Skin epidermis (tissue), 12 donors: ENCODE measurements at regions not wholly inside any gene's neighbourhood (a gene's known extent, or its start where the extent isn't known, plus 50 kb on each side); places are given as distances from the start of the nearest gene placed in this dataset.
"Not testable (repeated sequence)": the region's sequence is repeated elsewhere in the genome, so short reads cannot be mapped to it uniquely, and the experiment has no call there.

Experiments used
- H3K27ac ChIP-seq, 21 experiments: fragments of 200-600 bp; sonication (generic) in 11 of 21; one replicate each; pipeline ENCODE4 v1.5.0; 2020; ENCODE audit warnings: mild to moderate bottlenecking in 3 of 21, inconsistent platforms in 2 of 21, moderate library complexity in 2 of 21
- H3K4me3 ChIP-seq, 7 experiments: fragments of 200-600 bp; sonication (generic) in 2 of 7; one replicate each; pipeline ENCODE4 v1.5.0; 2020; ENCODE audit warnings: inconsistent platforms in 2 of 7, mild to moderate bottlenecking in 2 of 7, moderate library complexity in 1 of 7

DNA sequence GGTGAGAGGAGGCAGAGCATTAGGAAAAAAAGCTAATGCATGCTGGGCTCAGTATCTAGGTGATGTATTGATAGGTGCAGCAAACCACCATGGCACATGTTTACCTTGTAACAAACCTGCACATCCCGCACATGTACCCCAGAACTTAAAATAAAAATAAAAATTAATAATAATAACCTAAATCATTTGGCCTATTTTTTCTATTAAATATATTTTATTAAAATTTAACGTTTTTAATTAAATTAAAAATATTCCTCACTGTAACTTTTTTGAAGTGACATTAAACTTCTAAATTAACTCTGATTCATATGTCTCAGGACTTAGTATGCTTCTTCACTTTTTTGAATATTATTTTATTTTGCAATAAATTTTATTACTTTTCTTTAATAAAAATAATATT is 83.7 kb upstream of the PARP8 start:
- Histone ChIP-seq H3K27ac (no peak overlapping the region), H3K4me3 (no peak overlapping the region)

DNA sequence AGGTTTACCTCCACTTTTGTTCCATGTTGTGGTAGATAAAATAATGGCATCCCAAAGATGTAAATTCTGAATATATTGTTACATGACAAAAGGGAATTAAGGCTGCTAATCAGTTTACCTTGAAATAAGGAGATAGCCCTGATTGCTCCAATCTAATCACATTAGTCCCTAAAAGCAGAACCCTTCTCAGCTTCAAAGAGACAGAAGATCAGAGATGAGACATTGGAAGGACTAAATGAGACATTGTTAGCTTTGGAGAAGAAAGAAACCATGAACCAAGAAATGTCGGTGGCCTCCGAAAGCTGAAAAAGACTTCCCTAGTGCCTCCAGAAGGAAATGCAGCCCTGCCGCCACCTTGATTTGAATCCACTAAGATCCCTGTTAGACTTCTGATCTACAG is 82.8 kb upstream of the PARP8 start:
- no peak overlapping the region for H3K4me3 ChIP-seq

DNA sequence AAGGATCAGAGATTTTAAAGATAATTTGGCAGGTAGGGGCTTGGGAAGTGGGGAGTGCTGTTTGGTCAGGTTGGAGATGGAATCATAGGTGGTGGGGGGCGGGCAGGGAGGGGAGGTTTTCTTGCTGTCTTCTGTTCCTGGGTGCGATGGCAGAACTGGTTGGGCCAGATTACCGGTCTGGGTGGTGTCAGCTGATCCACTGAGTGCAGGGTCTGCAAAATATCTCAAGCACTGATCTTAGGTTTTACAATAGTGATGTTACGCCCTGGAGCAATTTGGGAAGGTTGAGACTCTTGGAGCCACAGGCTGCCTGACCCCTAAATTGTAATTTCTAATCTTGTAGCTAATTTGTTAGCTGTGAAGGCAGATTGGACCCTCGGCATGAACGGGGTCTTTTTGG is 78.0 kb upstream of the PARP8 start:
- not testable (repeated sequence) for H3K27ac ChIP-seq, H3K4me3 ChIP-seq

More for the DNA sequence above, 82.8 kb upstream of the PARP8 start:
- no peak overlapping the region for H3K27ac ChIP-seq

DNA sequence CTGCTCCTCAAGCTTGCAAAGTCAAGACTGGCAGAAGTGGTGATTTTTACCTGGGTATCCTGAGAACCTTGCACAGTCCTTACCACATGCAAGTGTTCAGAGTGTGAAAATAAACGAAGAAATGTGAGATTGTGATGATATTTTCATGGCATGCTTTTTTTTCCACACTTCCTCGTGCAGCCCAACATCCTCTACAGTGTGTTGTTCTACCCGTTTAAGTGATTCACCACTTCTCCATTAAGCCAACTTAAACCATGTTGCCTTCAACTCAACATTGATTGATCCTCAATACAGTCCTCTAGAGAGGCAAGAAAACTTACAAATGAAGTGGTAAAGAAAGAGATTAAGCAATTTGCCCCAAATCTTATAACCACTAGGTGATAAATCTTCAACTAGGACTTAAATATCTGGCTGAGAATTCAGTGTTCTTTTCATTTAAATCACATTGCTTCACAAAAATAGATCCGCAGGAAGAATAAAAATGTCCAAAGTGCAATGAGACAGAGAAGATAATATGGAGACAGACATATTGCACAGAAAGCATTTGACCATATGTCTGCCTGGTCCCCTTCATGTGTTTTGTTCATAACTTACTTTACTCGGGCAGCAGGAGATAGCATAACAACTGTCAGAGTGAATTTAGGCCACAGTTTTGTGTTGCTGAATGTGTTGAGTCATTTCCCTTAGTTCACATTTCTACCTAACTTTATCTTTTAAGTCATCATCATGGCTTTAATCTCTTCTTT is 75.8 kb upstream of the PARP8 start:
- not testable (repeated sequence) for H3K4me3 ChIP-seq
- H3K27ac ChIP-seq = peak overlapping the region in 6 of 21 experiments; percentile 7 to 85 (median 60)

DNA sequence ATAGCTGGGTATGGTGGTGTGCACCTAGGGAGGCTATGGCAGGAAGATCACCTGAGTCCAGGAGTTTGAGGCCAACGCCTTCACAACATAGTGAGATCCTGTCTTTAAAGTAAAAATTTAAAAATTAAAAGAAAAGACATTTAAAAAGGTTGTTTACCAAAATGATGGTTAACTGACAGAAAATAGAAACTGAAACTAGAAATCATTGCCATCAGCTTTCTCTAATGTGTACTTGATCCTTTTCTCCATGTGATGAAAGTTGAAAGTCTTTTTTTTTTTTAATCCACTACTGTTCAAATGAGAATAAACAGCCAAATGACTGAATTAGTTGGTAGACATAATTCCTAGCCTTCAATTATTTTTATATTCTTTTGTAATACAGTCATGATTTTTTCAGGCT is 75.1 kb upstream of the PARP8 start:
- not testable (repeated sequence) for H3K4me3 ChIP-seq
- peak overlapping the region in 4 of 21 experiments; percentile 7 to 85 (median 70) for H3K27ac ChIP-seq

DNA sequence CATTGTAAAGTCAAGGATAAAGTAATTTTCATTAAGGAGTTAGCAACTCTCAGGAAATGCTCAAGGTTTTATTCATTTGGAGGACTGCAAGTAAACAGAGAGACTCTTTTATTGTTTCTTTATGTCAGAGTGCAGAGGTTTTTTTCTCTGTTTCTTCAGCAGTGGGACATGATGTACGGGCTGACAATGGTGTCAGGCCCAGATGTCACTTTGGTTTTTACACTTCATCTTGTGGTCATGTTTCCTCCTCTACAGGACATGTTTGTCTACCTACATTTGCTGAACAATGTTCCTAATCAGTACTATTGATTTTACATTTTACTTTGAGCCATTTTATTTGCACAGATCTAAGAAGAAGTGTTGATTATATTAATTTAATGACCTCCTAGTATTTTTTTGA is 72.8 kb upstream of the PARP8 start:
- Histone ChIP-seq H3K4me3 (no peak overlapping the region), H3K27ac (peak overlapping the region in 9 of 21 experiments; percentile 43 to 87 (median 60))

DNA sequence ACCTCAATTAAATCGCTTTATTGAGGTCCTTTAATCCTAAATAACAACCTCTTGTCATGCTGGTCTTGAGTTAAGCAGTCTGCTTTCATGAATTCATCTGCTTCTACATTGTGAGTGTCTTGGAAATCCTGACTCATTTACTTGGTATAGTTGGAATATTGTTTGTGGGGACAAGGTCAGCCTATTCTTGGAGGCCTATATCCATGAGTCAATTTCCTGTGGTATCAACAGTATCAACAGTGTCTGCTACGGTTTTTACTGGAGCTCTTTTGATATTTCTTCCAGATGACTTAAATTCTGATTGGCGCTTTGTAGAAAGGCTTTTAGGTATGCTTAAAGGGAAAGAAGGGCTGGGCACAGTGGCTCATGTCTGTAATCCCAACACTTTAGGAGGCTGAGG is 71.2 kb upstream of the PARP8 start:
- Histone ChIP-seq H3K27ac (peak overlapping the region in 4 of 21 experiments; percentile 11 to 87 (median 57)), H3K4me3 (no peak overlapping the region)

DNA sequence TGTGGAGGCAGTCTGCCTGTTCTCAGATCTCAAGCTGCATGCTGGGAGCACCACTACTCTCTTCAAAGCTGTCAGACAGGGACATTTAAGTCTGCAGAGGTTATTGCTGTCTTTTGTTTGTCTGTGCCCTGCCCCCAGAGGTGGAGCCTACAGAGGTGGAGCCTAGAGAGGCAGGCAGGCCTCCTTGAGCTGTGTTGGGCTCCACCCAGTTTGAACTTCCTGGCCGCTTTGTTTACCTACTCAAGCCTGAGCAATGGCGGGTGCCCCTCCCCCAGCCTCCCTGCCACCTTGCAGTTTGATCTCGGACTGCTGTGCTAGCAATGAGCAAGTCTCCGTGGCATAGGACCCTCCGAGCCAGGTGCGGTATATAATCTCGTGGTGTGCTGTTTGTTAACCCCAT is 64.9 kb upstream of the PARP8 start:
- not testable (repeated sequence) for H3K4me3 ChIP-seq, H3K27ac ChIP-seq

DNA sequence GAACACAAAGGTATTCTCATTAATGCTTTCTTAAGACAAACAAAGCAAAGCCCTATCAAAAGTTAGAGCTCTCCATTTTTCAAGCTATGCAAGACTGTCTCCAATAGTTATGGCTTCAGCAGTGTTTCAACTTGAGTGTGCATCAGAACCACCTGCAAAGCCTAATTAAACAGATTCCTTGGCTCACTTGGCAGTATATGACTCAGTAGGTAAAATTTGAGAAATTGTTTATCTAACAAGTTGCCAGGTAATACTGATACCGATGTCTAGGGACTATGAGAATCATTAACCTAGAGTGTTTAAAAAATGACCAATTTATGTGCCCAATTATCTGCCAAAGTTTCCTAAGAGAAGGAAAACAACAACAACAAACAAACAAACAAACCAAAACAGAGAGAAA is 60.3 kb upstream of the PARP8 start:
- Histone ChIP-seq H3K27ac (no peak overlapping the region), H3K4me3 (no peak overlapping the region)

DNA sequence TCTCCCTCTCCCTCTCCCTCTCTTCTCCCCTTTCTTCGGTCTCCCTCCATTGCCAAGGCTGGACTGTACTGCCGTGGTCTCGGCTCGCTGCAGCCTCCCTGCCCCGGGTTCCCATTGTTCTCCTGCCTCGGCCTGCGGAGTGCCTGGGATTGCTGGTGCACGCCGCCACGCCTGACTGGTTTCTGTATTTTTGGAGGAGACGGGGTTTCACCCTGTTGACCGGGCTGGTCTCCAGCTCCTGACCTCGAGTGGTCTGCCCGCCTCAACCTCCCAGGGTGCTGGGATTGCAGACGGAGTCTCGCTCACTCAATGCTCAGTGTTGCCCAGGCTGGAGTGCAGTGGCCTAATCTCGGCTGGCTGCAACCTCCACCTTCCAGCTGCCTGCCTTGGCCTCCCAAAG is 59.0 kb upstream of the PARP8 start:
- not testable (repeated sequence) for H3K4me3 ChIP-seq, H3K27ac ChIP-seq

DNA sequence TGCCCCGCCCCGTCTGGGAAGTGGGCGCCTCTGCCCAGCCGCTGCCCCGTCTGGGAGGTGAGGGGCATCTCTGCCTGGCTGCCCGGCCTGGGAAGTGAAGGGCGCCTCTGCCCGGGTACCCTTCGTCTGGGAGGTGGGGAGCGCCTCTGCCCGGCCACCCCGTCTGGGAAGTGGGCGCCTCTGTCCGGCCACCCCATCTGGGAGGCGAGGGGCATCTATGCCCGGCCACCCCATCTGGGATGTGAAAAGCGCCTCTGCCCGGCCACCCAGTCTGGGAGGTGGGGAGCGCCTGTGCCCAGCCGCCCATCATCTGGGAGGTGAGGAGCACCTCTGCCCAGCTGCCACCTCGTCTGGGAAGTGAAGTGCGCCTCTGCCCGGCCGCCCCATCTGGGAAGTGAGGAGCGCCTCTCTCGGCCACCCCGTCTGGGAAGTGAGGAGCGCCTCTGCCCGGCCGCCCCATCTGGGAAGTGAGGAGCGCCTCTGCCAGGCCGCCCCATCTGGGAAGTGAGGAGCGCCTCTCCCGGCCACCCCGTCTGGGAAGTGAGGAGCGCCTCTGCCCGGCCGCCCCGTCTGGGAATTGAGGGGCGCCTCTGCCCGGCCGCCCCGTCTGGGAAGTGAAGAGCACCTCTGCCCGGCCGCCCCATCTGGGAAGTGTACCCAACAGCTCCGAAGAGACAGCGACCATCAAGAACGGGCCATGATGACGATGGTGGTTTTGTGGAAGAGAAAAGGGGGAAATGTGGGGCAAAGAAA is 58.3 kb upstream of the PARP8 start:
- not testable (repeated sequence) for H3K27ac ChIP-seq

DNA sequence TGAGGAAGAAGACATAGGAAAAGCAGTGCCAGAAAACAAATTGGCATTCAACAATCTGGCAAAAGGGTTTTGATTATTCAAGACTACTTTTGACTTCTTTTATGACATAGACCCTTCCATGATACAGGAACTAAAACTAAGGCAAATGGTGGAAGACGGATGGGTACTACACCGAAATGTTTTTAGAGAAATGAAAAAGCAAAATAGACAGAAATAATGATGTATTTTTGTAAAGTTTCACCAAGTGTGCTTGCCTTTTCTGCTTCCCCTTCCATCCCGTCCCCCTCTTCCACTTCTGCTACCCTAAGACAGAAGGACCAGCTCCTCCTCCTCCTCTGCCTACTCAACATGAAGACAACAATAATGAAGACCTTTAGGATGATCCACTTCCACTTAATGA is 53.4 kb upstream of the PARP8 start:
- not testable (repeated sequence) for H3K4me3 ChIP-seq, H3K27ac ChIP-seq

More for the DNA sequence above, 58.3 kb upstream of the PARP8 start:
- not testable (repeated sequence) for H3K4me3 ChIP-seq
